DMS153 treated with DMSO at 0.1 percent for 48 hours (cell line): ENCODE measurements at regions not wholly inside any gene's neighbourhood (a gene's known extent, or its start where the extent isn't known, plus 50 kb on each side); places are given as distances from the start of the nearest gene placed in this dataset.
"Not testable (repeated sequence)": the region's sequence is repeated elsewhere in the genome, so short reads cannot be mapped to it uniquely, and the experiment has no call there.

Experiments
- DNase-seq: peaks from one replicate; lab custom pipeline; 2025; ENCODE audit not compliant: unreplicated experiment; lab: John Stamatoyannopoulos, UW

- no peak for DNase-seq
Observed at GRCh38 chr12:93978553-93978952, 169.8 kb upstream of the PLXNC1 start.

- peak; percentile 3 for DNase-seq
Observed at GRCh38 chr12:93979189-93979588, 169.2 kb upstream of the PLXNC1 start.

- DNase-seq: no peak
Observed at GRCh38 chr12:93980711-93981110, 167.7 kb upstream of the PLXNC1 start.

GRCh38 chr12:93981411-93981810 is 167.0 kb upstream of the PLXNC1 start:
- no peak for DNase-seq

GRCh38 chr12:93982771-93983315 is 165.5 kb upstream of the PLXNC1 start:
- DNase-seq: no peak

- no peak for DNase-seq
Observed at GRCh38 chr12:93984005-93984404, 164.4 kb upstream of the PLXNC1 start.

GRCh38 chr12:93989949-93990348 is 158.4 kb upstream of the PLXNC1 start:
- DNase-seq: no peak

- DNase-seq: no peak
Observed at GRCh38 chr12:93990832-93991803, 157.3 kb upstream of the PLXNC1 start.

- DNase-seq: no peak
Observed at GRCh38 chr12:93991829-93992461, 156.4 kb upstream of the PLXNC1 start.

- no peak for DNase-seq
Observed at GRCh38 chr12:93994721-93995120, 153.7 kb upstream of the PLXNC1 start.

GRCh38 chr12:93996321-93996720 is 152.1 kb upstream of the PLXNC1 start:
- DNase-seq: no peak

GRCh38 chr12:94001691-94002090 is 146.7 kb upstream of the PLXNC1 start:
- DNase-seq: no peak

GRCh38 chr12:94002925-94003324 is 145.5 kb upstream of the PLXNC1 start:
- not testable (repeated sequence) for DNase-seq

GRCh38 chr12:94007833-94008232 is 140.5 kb upstream of the PLXNC1 start:
- DNase-seq: not testable (repeated sequence)

- no peak for DNase-seq
Observed at GRCh38 chr12:94010307-94010706, 138.1 kb upstream of the PLXNC1 start.

GRCh38 chr12:94012071-94012470 is 136.3 kb upstream of the PLXNC1 start:
- no peak for DNase-seq

- DNase-seq: no peak
Observed at GRCh38 chr12:94012590-94012989, 135.8 kb upstream of the PLXNC1 start.

GRCh38 chr12:94017247-94017646 is 131.1 kb upstream of the PLXNC1 start:
- DNase-seq: not testable (repeated sequence)

GRCh38 chr12:94020335-94020734 is 128.0 kb upstream of the PLXNC1 start:
- no peak for DNase-seq

- no peak for DNase-seq
Observed at GRCh38 chr12:94023879-94024278, 124.5 kb upstream of the PLXNC1 start.

- no peak for DNase-seq
Observed at GRCh38 chr12:94025068-94025467, 123.3 kb upstream of the PLXNC1 start.

- DNase-seq: no peak
Observed at GRCh38 chr12:94025756-94026155, 122.6 kb upstream of the PLXNC1 start.
